GM11168 (cell line): ENCODE measurements at regions not wholly inside any gene's neighbourhood (a gene's known extent, or its start where the extent isn't known, plus 50 kb on each side); places are given as distances from the start of the nearest gene placed in this dataset.

Source experiments
- in situ Hi-C: fragments of 300-500 bp; cut with MboI; formaldehyde crosslinking; loops from one replicate; pipeline ENCODE4 v1.12.0; 2022; ENCODE audit warnings: low sequenced_read_pairs; ENCODE audit not compliant: unreplicated experiment

- in situ Hi-C loops: no loop called here
Measured at GRCh38 chr9:109880276-109881169, 100.5 kb downstream of the PALM2AKAP2 start.

DNA sequence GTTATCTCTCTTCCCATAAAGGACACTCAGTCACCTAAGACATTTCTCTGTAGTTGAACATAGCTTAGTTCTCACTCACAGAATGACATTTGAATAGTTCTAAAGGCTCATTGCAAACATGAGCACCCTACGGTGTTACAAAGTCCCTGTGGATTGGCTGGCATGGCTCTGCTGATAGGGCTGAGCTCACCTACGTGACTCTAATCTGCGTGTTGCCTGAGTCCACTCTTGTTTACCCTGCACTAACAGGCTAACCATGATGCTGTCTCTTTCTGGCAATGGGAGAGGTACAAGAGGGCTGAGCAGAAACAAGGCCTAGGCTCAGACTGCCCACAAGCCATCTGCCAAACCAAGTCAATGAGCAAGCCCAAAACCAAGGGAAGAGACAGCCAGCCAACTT is 103.6 kb downstream of the PALM2AKAP2 start:
- in situ Hi-C loops: no loop called here

- in situ Hi-C loops: no loop called here
Measured at GRCh38 chr9:109886041-109886440, 106.0 kb downstream of the PALM2AKAP2 start.

DNA sequence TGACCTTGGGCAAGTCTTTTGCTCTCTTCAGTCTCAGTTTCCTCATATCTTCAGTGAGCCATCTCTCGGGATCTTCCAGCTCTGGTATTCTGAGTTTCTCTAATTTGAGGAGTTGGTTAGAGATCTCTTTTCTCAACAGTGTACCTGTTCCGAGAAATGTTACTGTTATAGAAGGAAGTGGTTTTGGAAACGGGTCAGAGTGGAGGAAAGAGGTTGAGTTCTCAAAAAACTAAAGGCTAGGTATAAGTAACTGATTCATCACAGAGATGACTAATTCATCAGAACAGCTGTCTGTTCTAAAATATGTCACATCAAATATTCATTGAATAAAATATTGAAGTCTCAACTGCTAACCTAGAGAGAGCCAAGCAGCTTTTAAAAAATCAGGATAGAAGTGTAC is 106.6 kb downstream of the PALM2AKAP2 start:
- in situ Hi-C loops: no loop called here

DNA sequence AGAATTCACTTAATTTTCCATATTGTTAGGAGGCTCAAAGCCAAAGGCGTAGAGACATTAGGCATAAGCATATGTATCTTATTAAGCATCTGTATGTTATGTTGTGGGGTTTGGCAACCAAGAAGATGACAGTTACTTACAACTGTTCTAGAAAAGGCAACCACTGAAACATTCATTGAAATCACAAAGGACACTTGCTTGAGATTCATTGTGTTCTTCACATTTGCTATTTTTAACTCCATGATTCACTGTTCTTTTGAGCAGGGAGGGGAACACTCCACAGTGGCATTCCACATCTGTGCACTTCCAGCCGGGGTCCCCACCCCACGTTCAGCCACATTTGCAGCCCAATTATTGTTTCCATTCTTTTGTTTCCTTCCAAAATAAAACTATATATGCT is 107.1 kb downstream of the PALM2AKAP2 start:
- in situ Hi-C loops: no loop called here

- in situ Hi-C loops: no loop called here
Measured at GRCh38 chr9:109888695-109889094, 108.7 kb downstream of the PALM2AKAP2 start.

DNA sequence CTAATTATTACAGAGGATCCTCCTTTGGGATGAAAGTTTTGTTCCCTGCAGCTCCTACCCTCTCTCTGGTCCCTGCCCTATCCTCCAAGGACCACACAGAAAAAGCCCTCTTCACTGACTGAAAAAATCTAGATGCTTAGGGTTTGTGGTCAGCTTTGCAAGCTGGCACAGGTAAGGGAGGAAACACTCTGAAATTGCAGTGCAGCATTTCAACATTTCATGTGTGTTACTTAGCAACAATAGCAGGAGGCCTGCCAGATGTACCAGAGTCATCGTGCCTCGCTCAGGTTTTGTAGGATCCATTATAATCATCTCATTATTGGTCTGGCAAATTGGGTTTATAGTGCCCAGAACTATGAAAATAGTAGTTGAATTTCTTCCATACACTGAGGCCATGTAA is 109.5 kb downstream of the PALM2AKAP2 start:
- in situ Hi-C loops: no loop called here

GRCh38 chr9:109893241-109893640 is 113.2 kb downstream of the PALM2AKAP2 start:
- in situ Hi-C loops: no loop called here

- in situ Hi-C loops: no loop called here
Measured at GRCh38 chr9:109894473-109894872, 114.5 kb downstream of the PALM2AKAP2 start.

DNA sequence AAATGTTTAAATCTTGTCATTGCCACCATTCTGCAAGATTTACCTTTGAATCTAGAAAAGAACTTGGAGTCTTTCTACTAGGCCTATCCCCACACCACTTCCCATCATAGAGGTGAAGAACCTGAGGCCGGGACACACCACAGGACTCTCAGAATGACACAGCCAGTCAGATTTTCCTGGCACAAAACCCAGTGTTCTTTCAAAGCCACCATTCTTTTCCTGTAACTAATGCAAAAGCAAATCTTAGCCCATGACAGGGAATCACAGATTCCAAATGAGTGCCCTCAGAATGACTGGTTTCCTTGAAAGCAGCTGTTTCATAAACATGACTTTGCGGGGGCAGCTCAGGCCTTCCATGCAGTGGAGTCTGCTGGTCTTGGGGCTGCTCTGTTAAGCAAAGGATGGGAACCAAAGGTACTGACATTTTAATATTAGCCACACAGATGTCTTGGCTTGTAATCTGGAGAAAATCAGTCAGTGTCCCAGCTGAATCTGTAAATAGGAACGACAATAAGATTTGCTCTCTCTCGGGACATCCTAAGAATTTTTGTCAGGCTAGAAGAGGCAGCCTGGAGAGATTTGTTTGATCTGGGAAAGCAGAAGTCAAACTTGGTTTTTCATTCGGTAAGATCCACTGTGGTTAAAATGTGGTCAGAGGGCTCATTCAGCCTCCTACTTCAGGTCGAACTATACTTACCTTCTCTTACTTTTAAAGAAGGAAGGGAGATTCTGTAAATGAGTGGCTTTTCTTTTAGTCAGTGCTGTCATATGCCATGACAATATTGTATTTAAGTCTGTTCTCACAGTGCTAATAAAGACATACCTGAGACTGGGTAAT is 115.1 kb downstream of the PALM2AKAP2 start:
- in situ Hi-C loops: no loop called here

DNA sequence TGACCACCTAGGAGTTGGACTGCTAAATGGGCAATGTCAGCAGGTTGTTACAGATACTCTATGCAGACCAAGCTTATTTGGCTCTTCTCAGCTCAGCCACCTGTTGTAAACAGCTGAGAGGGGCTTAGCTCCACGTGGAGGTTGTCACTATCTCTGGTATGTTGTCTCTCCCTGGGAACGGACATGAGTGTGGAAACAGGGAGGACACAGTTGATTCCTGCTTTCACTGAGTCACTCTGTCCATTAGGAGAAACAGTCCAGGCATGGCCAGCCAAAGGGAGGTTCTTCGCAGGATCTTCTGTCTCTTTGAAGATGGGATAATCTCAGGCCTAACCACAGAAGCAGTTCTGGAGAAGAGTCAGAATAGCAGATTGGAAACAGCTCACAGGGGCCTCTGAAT is 121.2 kb downstream of the PALM2AKAP2 start:
- in situ Hi-C loops: loop anchor here (5.0 kb wide), 1 partner anchor 251 kb away; no protein-coding TSS in a partner anchor

GRCh38 chr9:109903515-109904138 is 123.6 kb downstream of the PALM2AKAP2 start:
- in situ Hi-C loops: loop anchor here (5.0 kb wide), 1 partner anchor 249 kb away; no protein-coding TSS in a partner anchor

DNA sequence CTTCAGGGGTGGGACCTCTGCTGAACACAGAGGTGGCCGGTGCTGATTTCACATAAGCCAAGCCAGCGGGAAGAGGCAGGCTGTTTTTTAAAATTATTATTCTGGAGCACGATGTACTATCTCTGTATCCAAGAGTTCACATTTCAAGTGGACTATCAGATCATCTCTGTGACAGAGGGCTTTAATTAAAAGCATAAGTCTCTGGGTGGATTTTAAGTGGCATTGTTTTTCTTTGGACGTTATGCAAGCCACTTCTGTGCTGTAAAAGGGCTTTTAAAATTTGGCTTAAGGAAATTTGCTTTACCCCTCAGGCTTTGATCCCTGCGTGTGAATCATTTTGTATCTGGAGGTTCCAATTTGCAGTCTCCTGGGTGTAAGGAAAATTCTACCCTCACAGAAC is 124.7 kb downstream of the PALM2AKAP2 start:
- in situ Hi-C loops: loop anchor here (5.0 kb wide), 1 partner anchor 248 kb away; no protein-coding TSS in a partner anchor

DNA sequence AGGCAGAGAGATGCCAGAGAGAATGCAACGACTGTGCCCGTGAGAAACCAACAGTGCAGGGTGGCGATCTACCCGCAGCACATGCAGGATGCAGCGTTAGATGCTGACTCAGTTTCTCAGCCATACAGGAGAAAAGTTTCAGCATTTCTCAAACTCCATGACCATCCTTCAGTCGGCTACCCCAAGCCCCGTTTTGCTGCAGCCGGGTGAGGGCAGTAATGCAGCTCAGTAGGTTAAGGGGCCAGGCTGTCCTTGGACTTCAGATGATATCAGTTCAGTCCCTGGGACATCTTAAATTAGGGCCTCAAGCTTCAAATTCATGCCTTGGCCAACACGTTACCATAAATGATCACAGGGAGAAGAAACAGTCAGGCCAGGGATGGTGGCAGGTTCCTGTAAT is 125.5 kb downstream of the PALM2AKAP2 start:
- in situ Hi-C loops: no loop called here

- in situ Hi-C loops: no loop called here
Measured at GRCh38 chr9:109906766-109907382, 126.9 kb downstream of the PALM2AKAP2 start.

GRCh38 chr9:109907400-109907799 is 127.4 kb downstream of the PALM2AKAP2 start:
- in situ Hi-C loops: no loop called here

- in situ Hi-C loops: no loop called here
Measured at GRCh38 chr9:109907810-109908458, 127.9 kb downstream of the PALM2AKAP2 start.

DNA sequence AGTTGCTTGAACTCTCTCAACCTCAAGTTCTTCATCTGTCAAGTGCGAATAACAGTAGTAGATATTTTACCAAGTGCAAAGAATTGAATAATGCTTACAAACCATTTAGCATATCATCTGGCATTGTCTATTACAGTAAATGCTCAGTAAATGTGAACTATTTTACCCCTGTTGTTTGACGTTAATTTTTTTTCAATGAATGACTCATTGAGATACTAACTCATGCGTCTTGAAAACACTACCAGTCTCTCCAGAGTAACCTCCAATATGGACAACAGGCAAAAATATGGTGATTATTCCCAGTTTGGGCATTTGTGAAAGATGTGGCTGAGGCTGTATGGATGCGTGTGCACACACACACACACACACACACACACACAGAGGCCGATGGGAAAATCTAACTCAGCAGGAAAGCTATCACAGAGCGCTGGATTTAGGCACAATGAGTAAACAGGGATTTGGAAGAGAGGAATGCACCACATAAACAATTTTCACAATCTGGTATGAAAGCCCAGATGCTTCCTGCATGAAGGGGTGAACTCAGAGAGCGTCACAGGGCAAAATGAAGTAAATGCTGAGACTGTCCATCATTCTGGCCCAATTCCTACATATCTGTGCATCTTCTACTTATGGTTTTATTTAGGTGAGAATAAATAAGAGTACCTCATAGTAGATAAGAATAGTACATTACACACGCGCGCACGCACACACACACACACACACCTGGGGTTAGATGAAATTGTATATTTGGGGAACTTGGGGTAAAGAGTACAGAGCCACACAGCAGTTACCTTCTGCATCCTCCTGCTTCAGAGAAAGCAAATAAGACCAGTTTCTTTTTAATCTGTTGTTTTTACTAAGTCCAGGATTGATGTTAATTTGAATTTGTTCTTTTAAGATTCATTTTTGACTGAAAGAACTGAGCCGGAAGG is 128.7 kb downstream of the PALM2AKAP2 start:
- in situ Hi-C loops: no loop called here
